NCI-H128 (cell line): ENCODE measurements at regions not wholly inside any gene's neighbourhood (a gene's known extent, or its start where the extent isn't known, plus 50 kb on each side); places are given as distances from the start of the nearest gene placed in this dataset.

Experiments used
- DNase-seq: peaks from one replicate; lab custom pipeline; 2025; ENCODE audit not compliant: unreplicated experiment; lab: John Stamatoyannopoulos, UW

GRCh38 chrX:39645178-39645895, 452.4 kb downstream of the BCOR start:
- DNase-seq, result no peak

DNA sequence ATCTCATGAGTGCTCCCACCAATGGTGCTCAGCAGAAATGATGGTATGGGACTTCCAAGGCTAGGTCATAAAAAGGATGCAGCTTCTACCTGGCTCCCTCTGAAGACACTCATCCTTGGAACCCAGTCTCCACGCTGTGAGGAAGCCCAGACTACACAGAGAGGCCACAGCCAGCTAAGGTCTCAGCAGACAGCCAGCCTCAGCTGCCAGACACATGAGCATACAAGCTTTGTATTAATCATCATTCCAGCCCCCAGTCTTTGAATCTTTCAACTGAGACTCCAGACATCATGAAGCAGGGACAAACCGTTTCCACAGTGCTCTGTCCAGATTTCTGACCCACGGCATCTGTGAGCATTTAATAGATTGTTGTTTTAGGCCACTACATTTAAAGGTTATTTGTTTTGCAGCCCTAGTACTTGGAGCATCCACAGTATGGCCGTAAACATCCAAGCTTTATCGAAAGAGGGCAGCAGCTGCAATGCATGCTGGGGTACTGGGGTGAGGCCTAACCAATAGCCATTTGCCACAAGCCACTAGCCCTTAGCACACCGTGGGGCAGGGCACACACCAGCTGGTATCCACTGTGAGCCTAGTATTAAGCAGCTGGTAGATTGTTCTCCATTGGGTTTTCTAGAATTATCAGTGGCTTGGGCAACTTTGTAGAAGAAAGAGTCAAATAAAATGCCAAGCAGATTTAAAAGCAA, 449.1 kb downstream of the BCOR start:
- DNase-seq, result no peak

- DNase-seq, result no peak
Measured at GRCh38 chrX:39650768-39651347, 446.9 kb downstream of the BCOR start.

- DNase-seq, result no peak
Measured at GRCh38 chrX:39652336-39652735, 445.4 kb downstream of the BCOR start.

GRCh38 chrX:39653691-39654090, 444.1 kb downstream of the BCOR start:
- no peak for DNase-seq

DNA sequence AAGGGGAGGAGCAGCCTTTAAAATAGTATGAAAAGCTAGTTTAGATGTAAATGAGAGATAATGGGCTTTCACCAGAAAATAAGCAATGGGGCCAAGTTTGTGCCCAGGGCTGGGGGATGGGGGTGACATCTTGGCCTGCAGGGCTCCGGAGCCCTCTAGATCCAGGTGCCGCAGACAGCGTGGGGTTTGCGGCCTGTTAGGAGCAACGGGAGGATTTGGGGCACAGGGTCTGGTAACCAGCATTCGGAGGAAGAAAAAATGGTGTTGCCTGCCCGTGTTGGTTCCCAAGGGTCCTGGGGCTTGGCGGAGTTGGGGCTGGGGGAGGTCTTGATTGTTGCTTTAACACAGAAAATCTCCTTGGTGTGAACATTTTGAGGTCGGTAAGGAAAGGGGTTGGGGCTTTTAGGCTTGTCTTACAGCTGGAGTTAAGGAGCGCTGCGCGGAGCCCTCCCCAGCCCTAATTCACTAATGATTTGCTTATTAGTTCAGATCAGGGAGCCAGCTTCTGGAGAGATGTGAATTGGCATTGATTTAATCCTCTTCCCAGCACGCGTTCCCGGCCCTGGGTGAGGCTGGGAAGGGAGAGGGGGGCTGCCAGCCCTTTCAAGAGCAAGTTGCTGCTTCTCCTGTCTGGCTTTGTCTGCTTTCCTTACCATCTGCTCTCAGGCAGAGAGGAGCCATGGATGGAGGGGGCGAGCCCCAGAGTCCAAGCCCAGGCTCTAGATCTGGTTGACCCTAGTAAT, 443.4 kb downstream of the BCOR start:
- no peak for DNase-seq

GRCh38 chrX:39654952-39655351, 442.8 kb downstream of the BCOR start:
- DNase-seq, result no peak

DNA sequence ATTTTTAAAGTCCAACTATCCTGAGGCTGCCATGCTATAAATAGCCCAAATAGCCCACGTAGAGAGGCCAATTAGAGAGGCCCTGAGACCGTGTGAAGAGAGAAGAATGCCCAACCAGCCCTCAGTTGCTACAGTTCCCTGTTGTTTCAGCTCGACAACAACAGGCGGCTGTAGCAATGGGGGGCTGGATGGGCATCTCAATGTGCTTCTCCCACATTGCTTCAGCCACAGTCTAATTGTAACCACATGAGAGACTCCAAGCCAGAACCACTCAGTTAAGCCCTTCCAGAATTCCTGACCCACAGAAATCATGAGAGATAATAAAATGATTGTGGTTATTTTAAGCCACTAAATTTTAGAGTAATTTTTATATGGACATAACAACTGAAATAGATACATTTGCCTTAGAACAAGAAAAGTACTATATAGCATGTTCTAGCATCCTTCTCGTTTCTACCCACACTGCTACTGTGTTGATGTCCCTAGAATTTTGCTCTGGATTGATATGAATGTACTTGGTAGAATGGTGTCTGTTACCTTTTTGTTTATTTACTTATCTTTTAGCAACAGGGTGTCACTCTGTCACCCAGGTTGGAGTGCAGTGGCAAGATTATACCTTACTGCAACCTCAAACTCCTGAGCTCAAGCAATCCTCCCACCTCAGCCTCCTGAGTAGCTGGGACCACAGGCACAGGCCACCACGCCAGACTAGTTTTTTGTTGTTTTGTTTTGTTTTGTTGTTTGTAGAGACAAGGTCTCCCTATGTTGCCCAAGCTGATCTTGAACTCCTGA, 436.4 kb downstream of the BCOR start:
- DNase-seq, result no peak

GRCh38 chrX:39665830-39666518, 431.8 kb downstream of the BCOR start:
- no peak for DNase-seq

DNA sequence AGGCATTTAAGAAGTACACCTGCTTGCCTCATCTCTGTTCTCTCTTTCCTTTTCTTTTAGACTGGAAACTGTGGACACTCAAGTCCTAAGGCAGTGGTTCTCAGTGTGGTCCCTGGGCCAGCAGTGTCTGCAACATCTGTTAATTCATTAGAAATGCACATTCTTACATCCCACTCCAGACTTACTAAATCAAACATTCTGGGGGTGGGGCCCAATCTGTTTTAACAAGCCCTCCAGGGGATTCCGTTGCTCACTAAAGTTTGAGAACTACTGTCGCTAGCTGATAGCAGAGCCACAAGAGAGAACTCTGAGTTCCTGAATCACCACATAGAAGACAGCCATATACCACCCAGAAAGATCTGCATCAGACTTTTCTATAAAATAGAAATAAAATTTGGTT, 430.6 kb downstream of the BCOR start:
- no peak for DNase-seq

DNA sequence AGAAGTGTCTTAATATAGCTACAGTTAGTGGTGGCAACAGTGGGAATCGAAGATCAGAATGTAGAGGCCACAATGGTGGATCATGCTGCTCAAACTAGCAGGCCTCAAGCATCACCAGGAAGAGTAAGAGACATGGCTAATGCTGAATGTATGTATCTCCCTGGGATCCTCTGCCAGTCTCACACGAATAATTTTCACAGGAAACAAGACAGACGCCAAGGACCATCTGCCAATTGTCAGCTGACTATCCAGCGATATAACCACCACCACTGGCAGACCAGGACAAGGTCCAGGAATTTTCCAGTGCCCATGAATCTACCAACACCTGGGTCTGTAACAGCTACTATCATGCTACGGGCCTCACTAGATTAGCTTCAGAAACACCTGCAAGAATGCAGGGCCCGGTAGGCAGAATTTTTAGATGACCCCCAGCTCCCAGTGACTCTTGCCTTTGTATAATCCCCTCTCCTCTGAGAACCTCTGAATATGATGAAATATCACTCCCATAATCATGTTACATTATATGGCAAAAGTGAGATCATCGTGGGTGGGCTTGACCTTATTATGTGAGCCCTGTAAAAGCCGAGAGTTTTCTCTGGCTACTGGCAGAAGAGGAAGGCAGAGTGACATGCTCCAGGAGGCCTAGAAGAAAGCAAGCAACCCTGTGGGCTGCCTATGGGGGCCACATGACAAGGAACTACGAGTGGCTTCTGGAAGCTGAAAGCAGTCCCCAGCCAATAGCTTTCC, 429.8 kb downstream of the BCOR start:
- DNase-seq, result no peak

- DNase-seq, result no peak
Measured at GRCh38 chrX:39669668-39670067, 428.1 kb downstream of the BCOR start.

DNA sequence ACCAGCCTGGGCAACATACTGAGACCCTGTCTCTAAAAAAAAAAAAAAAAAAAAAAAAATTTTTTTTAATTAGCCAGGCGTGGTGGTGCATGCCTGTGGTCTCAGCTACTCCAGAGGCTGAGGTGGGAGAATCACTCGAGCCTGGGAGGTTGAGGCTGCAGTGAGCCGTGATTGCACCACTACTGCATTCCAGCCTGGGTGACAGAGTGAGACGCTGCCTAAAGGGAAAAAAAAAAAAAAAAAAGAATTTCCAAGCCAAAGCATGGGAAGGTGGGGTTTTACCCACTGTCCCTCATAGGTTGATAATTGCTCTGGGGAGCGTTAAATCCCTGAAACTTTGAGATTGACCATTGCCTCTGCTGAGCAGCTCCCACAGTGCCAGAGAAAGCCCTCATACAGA, 427.5 kb downstream of the BCOR start:
- no peak for DNase-seq

DNA sequence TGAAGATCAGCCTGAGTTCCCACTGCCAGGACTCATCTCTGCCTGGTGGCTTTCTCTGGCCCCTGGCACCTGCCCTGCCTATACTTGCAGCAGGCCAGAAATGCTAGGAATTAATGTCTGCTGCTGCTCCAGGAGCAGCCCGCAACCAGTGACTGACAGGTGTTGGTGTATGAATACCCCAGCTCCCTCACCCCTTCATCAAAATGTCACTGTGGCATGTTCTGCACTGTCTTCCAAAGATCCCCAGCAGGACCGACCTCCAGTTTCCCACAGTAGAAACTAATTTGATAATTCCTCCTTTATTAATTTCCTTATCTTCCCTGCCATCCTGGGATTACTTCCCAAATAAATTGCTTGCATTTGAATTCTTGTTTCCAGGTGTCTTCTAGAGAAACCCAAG, 425.4 kb downstream of the BCOR start:
- DNase-seq, result no peak

- DNase-seq, result no peak
Measured at GRCh38 chrX:39674490-39675161, 423.1 kb downstream of the BCOR start.

DNA sequence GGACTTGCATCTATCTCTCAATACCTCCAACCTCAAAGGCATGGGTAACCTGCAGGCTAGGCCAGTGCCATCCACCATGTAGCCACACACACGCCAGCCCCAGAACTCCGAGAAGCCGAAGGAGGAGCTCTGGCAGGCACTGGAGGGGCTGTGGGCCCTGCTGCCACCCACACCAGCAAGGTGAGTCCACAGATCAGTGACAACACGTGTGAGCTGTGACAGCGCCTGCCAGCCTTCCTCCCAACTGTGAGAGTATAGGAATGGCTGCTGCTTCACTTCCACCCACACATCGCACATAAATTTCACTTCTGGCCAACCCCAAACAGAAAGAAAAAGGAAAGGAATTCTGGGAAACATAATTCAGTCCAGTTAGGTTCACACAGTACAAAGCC, 422.6 kb downstream of the BCOR start:
- DNase-seq, result no peak

DNA sequence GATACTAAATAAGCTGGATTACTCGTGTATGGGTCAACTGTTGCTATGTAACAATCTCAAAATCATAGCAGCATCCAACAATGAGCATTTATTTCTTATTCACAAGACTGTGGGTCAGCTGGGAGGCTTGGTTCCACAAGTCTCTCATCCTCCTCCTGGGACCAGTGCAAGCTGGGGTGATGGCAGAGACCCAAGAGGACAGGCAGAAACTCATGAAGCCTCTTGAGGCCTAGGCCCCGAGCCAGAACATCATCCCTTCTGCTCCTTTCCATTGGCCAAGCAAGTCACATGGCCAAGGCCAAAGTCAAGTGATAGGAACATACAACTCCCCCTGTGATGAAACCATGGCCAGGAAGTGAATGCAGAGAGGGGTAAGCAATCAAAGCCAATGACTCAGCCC, 422.1 kb downstream of the BCOR start:
- DNase-seq, result no peak

GRCh38 chrX:39676434-39676833, 421.3 kb downstream of the BCOR start:
- DNase-seq, result no peak

DNA sequence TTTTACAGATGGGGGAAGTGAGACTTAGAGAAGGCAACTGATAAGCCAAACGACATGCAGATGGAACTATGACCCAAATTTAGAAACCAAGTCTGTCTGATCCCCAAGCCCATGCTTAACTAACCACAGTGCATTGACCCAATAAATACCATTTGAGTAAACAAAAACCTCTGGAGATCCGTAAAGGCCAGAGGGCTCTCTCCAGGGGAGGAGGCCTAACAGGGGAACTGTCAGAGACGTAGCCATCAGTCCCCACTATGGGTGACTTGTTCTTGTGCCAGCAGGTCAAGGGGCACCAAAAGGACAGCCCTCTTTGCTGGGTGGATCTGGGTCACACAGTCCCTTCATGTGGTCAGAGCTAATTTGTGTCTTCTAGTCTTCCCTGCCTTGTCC, 420.2 kb downstream of the BCOR start:
- no peak for DNase-seq
